Muscle of leg (tissue), 3 donors: ENCODE measurements at regions not wholly inside any gene's neighbourhood (a gene's known extent, or its start where the extent isn't known, plus 50 kb on each side); places are given as distances from the start of the nearest gene placed in this dataset.
"Not testable (repeated sequence)": the region's sequence is repeated elsewhere in the genome, so short reads cannot be mapped to it uniquely, and the experiment has no call there.

Experiments used
- DNase-seq: peaks from one replicate; pipeline ENCODE4 v3.0.0; 2013
- H3K27ac ChIP-seq: one replicate; pipeline ENCODE4 v1.5.1; 2013; ENCODE audit warnings: mild to moderate bottlenecking, low read length, control low read depth
- H3K27me3 ChIP-seq: one replicate; pipeline ENCODE4 v1.6.1; 2013; ENCODE audit warnings: low read length; ENCODE audit not compliant: control insufficient read depth, insufficient read depth
- H3K36me3 ChIP-seq: one replicate; pipeline ENCODE4 v1.6.1; 2013; ENCODE audit warnings: low read length; ENCODE audit not compliant: control insufficient read depth, insufficient read depth
- H3K4me1 ChIP-seq: one replicate; pipeline ENCODE4 v1.6.1; 2013; ENCODE audit warnings: low read length; ENCODE audit not compliant: control insufficient read depth, insufficient read depth
- H3K4me3 ChIP-seq: one replicate; pipeline ENCODE4 v1.5.1; 2013; ENCODE audit warnings: low read length, control low read depth
- H3K9me3 ChIP-seq: replicated peaks from 2 replicates; pipeline ENCODE4 v1.6.1; 2013; ENCODE audit warnings: low read depth, low read length; ENCODE audit not compliant: control insufficient read depth
- WGBS: methylation state at CpG from one replicate; pipeline ENCODE4 v1.1.5; 2013; ENCODE audit warnings: missing lambda C conversion rate; ENCODE audit not compliant: insufficient coverage; 5-methylcytosine and 5-hydroxymethylcytosine counted together

- DNase-seq = not testable (repeated sequence)
Measured at GRCh38 chrX:3833761-3834542, 120.5 kb upstream of the PRKX start.

GRCh38 chrX:3830020-3830419, 116.6 kb upstream of the PRKX start:
- DNase-seq, H3K36me3 ChIP-seq, H3K9me3 ChIP-seq, H3K27ac ChIP-seq, H3K4me1 ChIP-seq, H3K4me3 ChIP-seq, H3K27me3 ChIP-seq: not testable (repeated sequence)
- WGBS = no CpG with 5 or more reads among the region's 9 CpGs

More at GRCh38 chrX:3833761-3834542, 120.5 kb upstream of the PRKX start:
- H3K27ac ChIP-seq, H3K4me1 ChIP-seq, H3K9me3 ChIP-seq, H3K4me3 ChIP-seq, H3K27me3 ChIP-seq, H3K36me3 ChIP-seq: not testable (repeated sequence)
- WGBS = no CpG with 5 or more reads among the region's 11 CpGs

DNA sequence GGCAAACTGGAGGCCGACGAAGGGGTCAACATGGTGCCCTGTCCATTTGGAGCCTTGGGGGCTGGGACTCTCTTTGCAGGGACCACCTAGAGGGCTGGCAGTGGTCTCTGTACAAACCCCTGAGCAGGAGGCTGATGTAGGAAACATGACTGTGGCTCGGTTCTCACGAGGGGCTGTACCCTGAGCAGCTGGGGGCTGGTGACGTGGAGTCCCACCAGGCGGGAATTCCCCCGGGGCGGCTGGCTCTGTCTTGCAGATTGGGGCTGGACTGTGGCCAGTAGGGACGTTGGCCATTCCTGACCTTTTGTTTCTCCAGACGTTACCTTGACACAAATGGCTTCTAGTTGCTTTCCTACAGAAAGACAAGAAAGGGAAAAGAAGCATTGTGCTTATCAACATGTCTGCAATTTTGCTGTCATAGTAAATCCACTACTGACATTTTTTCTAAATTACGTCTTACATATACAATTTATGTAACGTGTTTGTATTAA, 115.6 kb upstream of the PRKX start:
- not testable (repeated sequence) for H3K4me1 ChIP-seq, H3K9me3 ChIP-seq, DNase-seq, H3K27me3 ChIP-seq, H3K4me3 ChIP-seq, H3K27ac ChIP-seq, H3K36me3 ChIP-seq
- WGBS = no CpG with 5 or more reads among the region's 12 CpGs

DNA sequence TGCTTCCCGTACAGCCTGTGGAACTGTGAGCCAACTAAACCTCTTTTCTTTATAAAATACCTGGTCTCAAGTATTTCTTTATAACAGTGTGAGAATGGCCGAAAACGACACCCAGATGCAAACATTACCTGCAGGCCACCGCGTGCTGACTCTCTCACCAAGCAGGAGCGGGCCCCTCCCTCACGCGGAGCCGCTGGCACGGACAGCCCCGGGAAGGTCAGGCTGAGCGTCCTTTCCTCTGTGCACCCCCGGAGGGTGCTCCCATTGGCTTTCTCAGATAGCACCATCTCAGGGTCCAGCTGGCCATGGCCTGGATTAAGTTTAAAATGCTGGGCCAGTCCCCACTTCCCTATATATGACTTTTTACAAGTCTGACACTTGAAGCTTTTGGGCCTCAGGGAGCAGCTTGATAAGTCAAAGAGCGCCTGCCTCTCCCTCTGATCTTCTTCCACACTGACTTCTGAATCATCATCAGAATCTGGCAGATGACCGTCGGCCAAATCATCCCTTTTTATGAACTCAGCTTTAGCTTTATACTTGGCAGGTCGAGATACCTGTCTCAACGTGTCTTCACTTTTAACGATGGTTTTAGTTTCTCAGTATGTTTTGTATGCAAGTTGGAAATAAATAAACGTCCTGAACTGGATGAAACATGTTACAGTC, 115.1 kb upstream of the PRKX start:
- H3K4me3 ChIP-seq, H3K27me3 ChIP-seq, H3K27ac ChIP-seq, H3K4me1 ChIP-seq, H3K9me3 ChIP-seq, DNase-seq, H3K36me3 ChIP-seq: not testable (repeated sequence)
- no CpG with 5 or more reads among the region's 20 CpGs for WGBS

- WGBS = no CpG with 5 or more reads among the region's 5 CpGs
- not testable (repeated sequence) for H3K36me3 ChIP-seq, H3K27ac ChIP-seq, H3K4me3 ChIP-seq, H3K4me1 ChIP-seq, DNase-seq, H3K9me3 ChIP-seq, H3K27me3 ChIP-seq
Measured at GRCh38 chrX:3824008-3824407, 110.6 kb upstream of the PRKX start.

GRCh38 chrX:3820167-3820566, 106.7 kb upstream of the PRKX start:
- no peaks in the 10 kb centered on the region for H3K9me3 ChIP-seq
- peaks cover 5% of the 10 kb centered on the region for H3K36me3 ChIP-seq
- peaks cover 8% of the 10 kb centered on the region for H3K4me1 ChIP-seq
- H3K4me3 ChIP-seq = no peak overlapping the region
- H3K27me3 ChIP-seq = no peaks in the 10 kb centered on the region
- WGBS = no CpG with 5 or more reads among the region's 4 CpGs
- DNase-seq = no peak
- H3K27ac ChIP-seq = no peak overlapping the region

DNA sequence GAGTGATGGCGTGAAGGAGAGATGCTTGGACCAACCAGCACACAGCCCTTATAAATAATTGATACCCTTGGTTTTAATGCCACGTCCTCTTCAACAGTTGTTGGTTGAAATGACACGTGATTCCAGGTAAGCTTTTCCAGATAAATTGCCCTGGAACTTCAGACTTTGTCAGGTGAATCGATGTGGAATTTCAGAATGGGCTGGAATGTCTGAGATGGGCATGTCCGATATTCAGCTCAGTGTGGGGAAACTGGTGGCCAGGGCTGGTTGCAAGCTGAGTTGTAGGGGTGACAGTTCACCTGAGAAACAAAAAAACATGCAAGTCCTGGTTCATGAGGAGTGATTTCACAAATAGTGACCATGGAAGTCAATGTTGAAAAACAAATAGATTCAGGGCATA, 104.0 kb upstream of the PRKX start:
- peaks cover 14% of the 10 kb centered on the region for H3K4me1 ChIP-seq
- not testable (repeated sequence) for H3K4me3 ChIP-seq, H3K27me3 ChIP-seq, H3K9me3 ChIP-seq, H3K27ac ChIP-seq, H3K36me3 ChIP-seq, DNase-seq
- 97% methylated on average over 3 of the region's 5 CpGs for WGBS

GRCh38 chrX:3815896-3816664, 102.6 kb upstream of the PRKX start:
- peak; percentile 73 for DNase-seq
- Histone ChIP-seq H3K9me3 (no peaks in the 10 kb centered on the region), H3K4me3 (peak overlapping the region; percentile 74), H3K27me3 (no peaks in the 10 kb centered on the region), H3K27ac (peak overlapping the region; percentile 97), H3K4me1 (peaks cover 14% of the 10 kb centered on the region), H3K36me3 (peaks cover 5% of the 10 kb centered on the region)
- 1% methylated on average over 48 of the region's 50 CpGs for WGBS

GRCh38 chrX:3811331-3812311, 98.2 kb upstream of the PRKX start:
- Histone ChIP-seq H3K9me3 (no peaks in the 10 kb centered on the region), H3K27me3 (peaks cover 14% of the 10 kb centered on the region), H3K36me3 (no peaks in the 10 kb centered on the region), H3K4me1 (peaks cover 13% of the 10 kb centered on the region), H3K27ac (no peak overlapping the region), H3K4me3 (no peak overlapping the region)
- DNase-seq = peak; percentile 69
- WGBS = 40% methylated on average over 8 of the region's 16 CpGs
